Heart left ventricle (tissue), 13 donors: ENCODE measurements at regions not wholly inside any gene's neighbourhood (a gene's known extent, or its start where the extent isn't known, plus 50 kb on each side); places are given as distances from the start of the nearest gene placed in this dataset.
"Not testable (repeated sequence)": the region's sequence is repeated elsewhere in the genome, so short reads cannot be mapped to it uniquely, and the experiment has no call there.

Experiments
- CTCF ChIP-seq, 12 donors: fragments of 200-600 bp; sonication (generic) in 4 of 12; IDR thresholded peaks; one replicate each; pipeline versions ENCODE4 v1.5.0 to v1.8.0; 2018 to 2022; ENCODE audit warnings: antibody characterized with exemption in 12 of 12, mild to moderate bottlenecking in 5 of 12
- POLR2A ChIP-seq, 2 donors: fragments of 450-650 bp; IDR thresholded peaks; one replicate each; pipeline ENCODE4 v1.6.1; 2017; ENCODE audit warnings: antibody characterized with exemption in 2 of 2, mild to moderate bottlenecking in 2 of 2, moderate library complexity in 2 of 2
- donor health status: ischemic (EF 13 %, LVEDD 7.1; RV severe dilation, severe dysfunction).
- donor health status: DM: no; HTN: yes; CAD: no.
- donor health status: DM: no; HTN: no; CAD: no.
- donor health status: ischemic (EF 25% LVEDD 6.9; RV normal size, moderate dysfunction).
- donor health status: ischemic (EF 25% LVEDD 5.7; RV mildly dilated, moderate dysfunction).
- donor health status: ischemic (EF 35%, LVEDD 5.7; RV mildly dilated, moderate dysfunction).
- donor health status: nonischemic (EF 11% LVEDD 7.7; RV severe dilation, severe dysfunction).
- donor health status: DM: yes; HTN: yes; CAD: no.
- donor health status: PGD.
- donor health status: ischemic (EF 29% LVEDD 5.4; RV normal size, mild dysfunction).
- donor health status: nonischemic (EF 23%, LVEDD 6.1; RV moderate dilation, normal function).

- not testable (repeated sequence) for TF ChIP-seq CTCF, POLR2A (IDR thresholded peaks at IDR 0.05)
Observed at GRCh38 chr22:10635341-10635740, 4892.7 kb upstream of the OR11H1 start.
